MM.1S (cell line): ENCODE measurements at regions not wholly inside any gene's neighbourhood (a gene's known extent, or its start where the extent isn't known, plus 50 kb on each side); places are given as distances from the start of the nearest gene placed in this dataset.

Experiments
- DNase-seq: peaks from one replicate; pipeline ENCODE4 v3.0.0-alpha.2; 2015
- H2AFZ ChIP-seq: fragments of 300-600 bp; sonication (generic); 2 replicates; pipeline ENCODE4 v1.6.0; 2016; ENCODE audit warnings: antibody characterized with exemption, low read length
- H3F3A ChIP-seq: fragments of 300-600 bp; sonication (generic); 2 replicates; pipeline ENCODE4 v1.6.1; 2016; ENCODE audit warnings: mild to moderate bottlenecking, antibody characterized with exemption, low read length, moderate library complexity, mixed read lengths; ENCODE audit not compliant: insufficient read depth
- H3K27ac ChIP-seq: fragments of 300-600 bp; sonication (generic); 2 replicates; pipeline ENCODE4 v1.5.1; 2016; ENCODE audit warnings: mild to moderate bottlenecking, low read length
- H3K27me3 ChIP-seq: fragments of 300-600 bp; sonication (generic); replicated peaks from 2 replicates; pipeline ENCODE4 v1.6.0; 2016; ENCODE audit warnings: low read length; ENCODE audit not compliant: insufficient read depth
- H3K36me3 ChIP-seq: fragments of 300-600 bp; sonication (generic); replicated peaks from 2 replicates; pipeline ENCODE4 v1.6.1; 2016; ENCODE audit warnings: mild to moderate bottlenecking, low read length, mixed read lengths; ENCODE audit not compliant: insufficient read depth
- H3K4me1 ChIP-seq: fragments of 300-600 bp; sonication (generic); 2 replicates; pipeline ENCODE4 v1.6.1; 2016; ENCODE audit warnings: low read length, mixed read lengths
- H3K4me2 ChIP-seq: fragments of 300-600 bp; sonication (generic); 2 replicates; pipeline ENCODE4 v1.6.0; 2016; ENCODE audit warnings: low read depth, low read length
- H3K4me3 ChIP-seq: fragments of 300-600 bp; sonication (generic); 2 replicates; pipeline ENCODE4 v1.5.1; 2016; ENCODE audit warnings: low read length, mixed read lengths
- H3K79me2 ChIP-seq: fragments of 300-600 bp; sonication (generic); 2 replicates; pipeline ENCODE4 v1.6.1; 2016; ENCODE audit warnings: mixed run types, low read length, mixed read lengths
- H3K9ac ChIP-seq: fragments of 300-600 bp; sonication (generic); 2 replicates; pipeline ENCODE4 v1.6.1; 2016; ENCODE audit warnings: low read length, mixed read lengths
- H3K9me2 ChIP-seq: fragments of 300-600 bp; sonication (generic); replicated peaks from 2 replicates; pipeline ENCODE4 v1.6.1; 2016; ENCODE audit warnings: mild to moderate bottlenecking, low read length, mixed read lengths; ENCODE audit not compliant: insufficient read depth
- H3K9me3 ChIP-seq: fragments of 300-600 bp; sonication (generic); replicated peaks from 2 replicates; pipeline ENCODE4 v1.6.1; 2016; ENCODE audit warnings: mild to moderate bottlenecking, low read length, mixed read lengths; ENCODE audit not compliant: insufficient read depth
- H4K20me1 ChIP-seq: fragments of 300-600 bp; sonication (generic); 2 replicates; pipeline ENCODE4 v1.6.1; 2016; ENCODE audit warnings: mild to moderate bottlenecking, low read length, moderate library complexity, mixed read lengths; ENCODE audit not compliant: insufficient read depth
- EZH2 ChIP-seq: fragments of 300-600 bp; sonication (generic); optimal IDR thresholded peaks from 2 replicates; pipeline ENCODE3; 2017; ENCODE audit warnings: low read depth, mild to moderate bottlenecking, antibody characterized with exemption, low read length, mixed read lengths
- EZH2phosphoT487 ChIP-seq: fragments of 300-600 bp; sonication (generic); IDR thresholded peaks from 2 replicates; pipeline ENCODE4 v1.6.1; 2018; ENCODE audit warnings: antibody characterized with exemption, low read length
- TF ChIP-seq, protein P1 (sequence below): fragments of 300-600 bp; sonication (generic); IDR thresholded peaks from 2 replicates; pipeline ENCODE4 v1.5.1; 2016; ENCODE audit warnings: antibody characterized with exemption, low read length, mixed read lengths

DNA sequence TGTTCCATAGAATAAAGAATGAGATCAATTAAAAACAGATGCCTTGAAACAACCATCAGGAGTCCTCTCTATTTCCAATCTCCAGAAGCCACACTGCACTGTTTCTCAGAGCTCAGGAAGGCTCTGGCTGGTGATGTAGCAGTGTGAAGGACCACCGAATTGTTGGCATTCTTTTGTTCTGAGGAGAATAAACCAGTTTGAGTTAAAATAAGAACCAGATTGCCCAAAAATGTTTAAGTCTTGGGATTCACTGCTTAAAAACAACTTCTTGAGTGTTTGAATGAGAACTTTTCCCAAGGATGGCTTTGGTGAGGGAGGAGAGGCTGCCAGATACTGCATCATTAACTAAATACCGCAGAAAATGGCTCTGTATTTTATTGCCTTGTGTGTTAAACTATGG lies 341.2 kb downstream of the C12orf75 start:
- Histone ChIP-seq H3K27me3 (no peaks in the 10 kb centered on the region), H3K27ac (no peak overlapping the region), H3K9me3 (no peaks in the 10 kb centered on the region), H3K4me3 (no peak overlapping the region), H3K9ac (no peak overlapping the region), H3K79me2 (no peaks in the 10 kb centered on the region), H3K36me3 (no peaks in the 10 kb centered on the region), H3K4me1 (no peaks in the 10 kb centered on the region), H3K9me2 (no peaks in the 10 kb centered on the region), H3K4me2 (no peak overlapping the region), H3F3A (no peaks in the 10 kb centered on the region), H4K20me1 (no peaks in the 10 kb centered on the region), H2AFZ (no peak overlapping the region)
- TF ChIP-seq, protein P1, sequence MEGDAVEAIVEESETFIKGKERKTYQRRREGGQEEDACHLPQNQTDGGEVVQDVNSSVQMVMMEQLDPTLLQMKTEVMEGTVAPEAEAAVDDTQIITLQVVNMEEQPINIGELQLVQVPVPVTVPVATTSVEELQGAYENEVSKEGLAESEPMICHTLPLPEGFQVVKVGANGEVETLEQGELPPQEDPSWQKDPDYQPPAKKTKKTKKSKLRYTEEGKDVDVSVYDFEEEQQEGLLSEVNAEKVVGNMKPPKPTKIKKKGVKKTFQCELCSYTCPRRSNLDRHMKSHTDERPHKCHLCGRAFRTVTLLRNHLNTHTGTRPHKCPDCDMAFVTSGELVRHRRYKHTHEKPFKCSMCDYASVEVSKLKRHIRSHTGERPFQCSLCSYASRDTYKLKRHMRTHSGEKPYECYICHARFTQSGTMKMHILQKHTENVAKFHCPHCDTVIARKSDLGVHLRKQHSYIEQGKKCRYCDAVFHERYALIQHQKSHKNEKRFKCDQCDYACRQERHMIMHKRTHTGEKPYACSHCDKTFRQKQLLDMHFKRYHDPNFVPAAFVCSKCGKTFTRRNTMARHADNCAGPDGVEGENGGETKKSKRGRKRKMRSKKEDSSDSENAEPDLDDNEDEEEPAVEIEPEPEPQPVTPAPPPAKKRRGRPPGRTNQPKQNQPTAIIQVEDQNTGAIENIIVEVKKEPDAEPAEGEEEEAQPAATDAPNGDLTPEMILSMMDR: no peak
- TF ChIP-seq EZH2phosphoT487 (no peak), EZH2 (no peak)
- no peak for DNase-seq

DNA sequence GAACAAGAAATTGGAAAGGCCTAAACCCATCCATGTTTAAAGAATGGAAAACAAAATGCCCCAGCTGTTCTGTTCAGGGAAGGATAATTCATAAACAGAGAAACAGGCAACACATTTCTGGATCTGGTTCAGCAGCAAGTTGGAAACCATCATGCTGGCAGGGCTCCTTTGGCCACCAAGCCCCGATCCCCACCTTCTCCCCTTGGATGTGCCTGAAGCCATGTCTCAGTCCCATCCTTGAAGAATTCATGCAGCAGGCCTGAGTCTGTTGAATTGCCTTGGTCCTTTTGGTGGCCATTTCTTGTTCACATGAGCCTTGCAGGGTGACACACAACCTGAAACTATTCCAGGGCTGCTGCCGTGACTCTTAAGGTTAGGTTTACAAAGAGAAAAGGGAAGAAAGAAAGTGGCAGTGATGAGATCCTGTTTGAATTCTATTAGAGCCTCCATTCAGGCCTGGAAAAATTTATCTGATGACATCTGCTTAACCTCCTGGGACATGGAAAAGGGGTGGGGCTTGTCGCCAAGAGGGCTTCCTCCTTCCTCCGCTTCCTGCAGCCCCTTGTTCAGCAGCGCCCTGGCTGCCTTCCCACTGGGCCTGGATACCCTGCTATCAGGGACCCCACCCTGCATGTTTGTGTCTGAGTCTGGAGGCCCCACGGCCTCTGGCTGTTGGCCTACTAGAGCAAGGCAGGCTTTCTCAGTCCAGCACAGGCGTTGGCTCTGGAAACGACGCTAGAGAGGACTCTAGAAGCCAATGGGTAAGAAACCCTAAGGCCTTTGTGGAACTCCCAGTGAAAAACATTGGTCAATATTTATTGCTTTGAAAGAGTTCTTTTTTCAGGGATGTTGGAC lies 341.9 kb downstream of the C12orf75 start:
- H3K4me1 ChIP-seq: no peaks in the 10 kb centered on the region
- H3F3A ChIP-seq: no peaks in the 10 kb centered on the region
- no peak for DNase-seq
- no peaks in the 10 kb centered on the region for H3K36me3 ChIP-seq
- H3K27me3 ChIP-seq: no peaks in the 10 kb centered on the region
- H3K4me3 ChIP-seq: no peak overlapping the region
- no peak overlapping the region for H3K9ac ChIP-seq
- no peak overlapping the region for H2AFZ ChIP-seq
- H3K9me3 ChIP-seq: no peaks in the 10 kb centered on the region
- no peaks in the 10 kb centered on the region for H3K9me2 ChIP-seq
- H3K27ac ChIP-seq: no peak overlapping the region
- H4K20me1 ChIP-seq: no peaks in the 10 kb centered on the region
- TF ChIP-seq, protein P1: no peak
- TF ChIP-seq EZH2phosphoT487: no peak
- no peak for TF ChIP-seq EZH2
- H3K4me2 ChIP-seq: no peak overlapping the region
- no peaks in the 10 kb centered on the region for H3K79me2 ChIP-seq

DNA sequence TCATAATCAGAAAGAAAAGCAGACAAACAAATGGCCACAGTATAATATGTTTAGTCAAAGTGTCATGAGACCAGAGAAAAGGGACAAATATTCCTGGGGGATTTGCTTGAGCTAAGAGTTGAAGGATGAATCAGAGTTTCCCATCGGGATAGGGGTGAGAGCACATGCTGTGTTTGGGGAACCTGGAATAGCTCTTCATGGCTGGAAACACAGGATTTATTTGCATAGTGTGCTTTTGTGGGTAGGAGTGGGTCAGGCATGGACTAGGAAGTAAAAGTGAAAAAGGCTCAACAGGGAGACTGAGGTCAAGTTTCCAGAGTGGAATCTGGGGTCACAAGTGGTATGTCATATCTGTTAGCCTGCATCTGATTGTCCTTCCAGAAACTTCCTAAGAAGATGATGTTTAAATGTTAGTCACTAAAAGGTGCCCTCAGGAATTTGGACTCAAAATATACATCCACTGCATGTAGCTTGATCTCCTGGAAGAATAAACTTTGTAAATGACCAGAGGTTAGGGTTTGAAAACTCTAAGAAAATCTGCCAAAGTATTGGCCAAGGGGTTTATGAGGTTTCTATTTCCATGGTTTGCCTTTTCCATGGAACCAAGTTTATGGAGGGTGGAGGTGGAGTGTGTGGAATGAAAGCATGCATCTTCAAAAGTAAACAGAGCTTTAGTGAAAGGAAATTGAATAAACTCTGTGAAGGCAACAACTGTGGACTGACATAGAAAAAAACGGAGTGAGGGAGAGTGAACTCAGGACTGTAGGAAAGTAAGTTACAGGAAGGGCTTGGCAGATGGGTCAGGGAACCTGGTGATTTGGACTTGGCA lies 344.6 kb downstream of the C12orf75 start:
- H3K4me1 ChIP-seq: no peaks in the 10 kb centered on the region
- TF ChIP-seq EZH2phosphoT487 (no peak), EZH2 (no peak)
- TF ChIP-seq, protein P1: no peak
- H3K36me3 ChIP-seq: no peaks in the 10 kb centered on the region
- H3K9me3 ChIP-seq: no peaks in the 10 kb centered on the region
- H2AFZ ChIP-seq: no peak overlapping the region
- DNase-seq: no peak
- H3F3A ChIP-seq: no peaks in the 10 kb centered on the region
- no peak overlapping the region for H3K4me2 ChIP-seq
- H3K79me2 ChIP-seq: no peaks in the 10 kb centered on the region
- no peak overlapping the region for H3K4me3 ChIP-seq
- no peak overlapping the region for H3K9ac ChIP-seq
- H3K27me3 ChIP-seq: no peaks in the 10 kb centered on the region
- no peaks in the 10 kb centered on the region for H4K20me1 ChIP-seq
- no peaks in the 10 kb centered on the region for H3K9me2 ChIP-seq
- no peak overlapping the region for H3K27ac ChIP-seq
